ENCODE measurements at regions not wholly inside any gene's neighbourhood (a gene's known extent, or its start where the extent isn't known, plus 50 kb on each side); places are given as distances from the start of the nearest gene placed in this dataset.

DNA sequence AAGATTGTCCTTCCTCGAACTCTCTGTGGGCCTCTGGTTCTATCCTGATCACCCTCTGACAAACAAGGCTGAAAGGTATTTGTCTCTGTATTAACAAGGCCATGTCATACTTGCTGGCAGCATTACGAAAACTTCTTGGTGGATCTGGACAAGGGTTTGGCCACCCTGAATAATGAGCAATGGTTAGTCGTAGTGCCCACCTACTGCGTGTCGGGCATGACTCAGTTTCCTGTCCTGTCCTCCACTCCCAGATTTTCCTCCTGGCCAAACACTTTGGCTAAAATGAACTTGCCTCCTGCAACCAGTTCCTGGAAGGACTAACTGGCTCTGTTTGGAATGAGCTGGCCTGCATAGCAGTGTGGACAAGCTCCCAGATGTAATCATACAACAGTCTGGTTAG lies 198.5 kb upstream of the SMIM21 start:
- H3K9me3 Mint-ChIP-seq: no peaks in the 10 kb centered on the region
- Histone ChIP-seq H3K27ac (no peak overlapping the region), H3K9ac (no peak overlapping the region), H3F3A (ENCODE audit: low read depth) (no peaks in the 10 kb centered on the region), H3K79me2 (ENCODE audit: low read depth) (no peaks in the 10 kb centered on the region), H3K9me3 (ENCODE audit: low read depth) (no peaks in the 10 kb centered on the region), H3K36me3 (no peaks in the 10 kb centered on the region), H2AFZ (replicated peaks) (no peak overlapping the region), H3K4me3 (no peak overlapping the region), H3K4me1 (no peaks in the 10 kb centered on the region), H3K4me2 (no peak overlapping the region), H3K27me3 (no peaks in the 10 kb centered on the region), H4K20me1 (ENCODE audit: low read depth) (no peaks in the 10 kb centered on the region)
- no peaks in the 10 kb centered on the region for H3K36me3 Mint-ChIP-seq
- DNase-seq (ENCODE audit: low spot score): no peak
- H3K4me3 Mint-ChIP-seq: no peak overlapping the region
- H3K4me1 Mint-ChIP-seq: no peaks in the 10 kb centered on the region
- TF ChIP-seq EZH2phosphoT487 (IDR thresholded peaks at IDR 0.05) (no peak), CTCF (IDR thresholded peaks at IDR 0.05) (no peak), EZH2 (IDR thresholded peaks at IDR 0.05) (no peak)
- peaks cover 3% of the 10 kb centered on the region for H3K27me3 Mint-ChIP-seq (ENCODE audit: insufficient read depth, low read depth)
- no peak overlapping the region for H3K27ac Mint-ChIP-seq

DNA sequence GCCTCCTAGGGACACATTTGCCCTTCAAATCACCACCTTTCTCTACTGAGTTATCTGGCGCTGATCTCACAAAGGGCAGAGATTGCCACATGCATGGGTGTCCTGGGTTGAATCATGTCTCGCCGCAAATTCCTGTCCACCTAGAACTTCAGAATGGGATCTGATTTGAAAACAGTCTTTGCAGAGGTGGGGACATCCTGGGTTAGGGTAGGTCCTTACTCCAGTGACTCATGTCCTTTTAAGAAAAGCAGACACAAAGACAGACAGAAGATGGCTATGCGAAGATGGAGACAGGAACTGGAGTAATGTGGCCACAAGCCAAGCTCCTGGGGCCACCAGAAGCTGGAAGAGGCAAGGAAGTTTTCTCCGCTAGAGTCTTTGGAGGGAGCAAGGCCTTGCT lies 197.4 kb upstream of the SMIM21 start:
- no peaks in the 10 kb centered on the region for H3K27me3 ChIP-seq
- H4K20me1 ChIP-seq (ENCODE audit: low read depth): no peaks in the 10 kb centered on the region
- Mint-ChIP-seq H3K36me3 (no peaks in the 10 kb centered on the region), H3K27me3 (ENCODE audit: insufficient read depth, low read depth) (peaks cover 3% of the 10 kb centered on the region), H3K9me3 (peaks cover 2% of the 10 kb centered on the region), H3K4me1 (no peaks in the 10 kb centered on the region), H3K27ac (no peak overlapping the region), H3K4me3 (no peak overlapping the region)
- no peaks in the 10 kb centered on the region for H3K9me3 ChIP-seq (ENCODE audit: low read depth)
- DNase-seq (ENCODE audit: low spot score): no peak
- H3K9ac ChIP-seq: no peak overlapping the region
- H2AFZ ChIP-seq (replicated peaks): no peak overlapping the region
- no peaks in the 10 kb centered on the region for H3K79me2 ChIP-seq (ENCODE audit: low read depth)
- no peak for TF ChIP-seq EZH2 (IDR thresholded peaks at IDR 0.05)
- TF ChIP-seq CTCF (IDR thresholded peaks at IDR 0.05): no peak
- no peak for TF ChIP-seq EZH2phosphoT487 (IDR thresholded peaks at IDR 0.05)
- H3K27ac ChIP-seq: no peak overlapping the region
- no peaks in the 10 kb centered on the region for H3F3A ChIP-seq (ENCODE audit: low read depth)
- H3K36me3 ChIP-seq: no peaks in the 10 kb centered on the region
- no peak overlapping the region for H3K4me3 ChIP-seq
- no peak overlapping the region for H3K4me2 ChIP-seq
- no peaks in the 10 kb centered on the region for H3K4me1 ChIP-seq

DNA sequence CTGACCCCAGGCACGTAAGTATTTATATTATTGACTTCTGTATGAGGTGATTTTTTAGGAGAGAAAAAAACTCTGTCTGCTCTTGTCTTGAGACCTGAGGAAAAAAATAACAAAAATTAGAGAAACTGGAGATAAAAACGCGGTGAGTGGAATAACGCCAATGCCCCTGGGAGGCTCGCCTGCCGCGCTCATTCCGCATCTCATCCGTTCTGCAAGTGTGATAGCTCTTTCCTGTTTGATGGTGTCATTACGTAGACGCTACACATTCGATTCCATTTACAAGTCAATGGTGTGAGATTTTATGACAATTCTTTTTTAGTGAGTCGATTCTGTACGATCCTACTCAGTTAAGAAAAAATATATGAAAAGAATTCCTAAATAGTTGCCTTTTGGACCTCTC lies 194.3 kb upstream of the SMIM21 start:
- H3K27ac Mint-ChIP-seq: no peak overlapping the region
- Histone ChIP-seq H3K4me2 (no peak overlapping the region), H3K4me3 (no peak overlapping the region), H3F3A (ENCODE audit: low read depth) (no peaks in the 10 kb centered on the region), H3K27me3 (no peaks in the 10 kb centered on the region), H3K27ac (no peak overlapping the region), H3K9ac (no peak overlapping the region), H3K79me2 (ENCODE audit: low read depth) (no peaks in the 10 kb centered on the region), H3K9me3 (ENCODE audit: low read depth) (no peaks in the 10 kb centered on the region), H2AFZ (replicated peaks) (no peak overlapping the region), H4K20me1 (ENCODE audit: low read depth) (no peaks in the 10 kb centered on the region), H3K4me1 (no peaks in the 10 kb centered on the region), H3K36me3 (no peaks in the 10 kb centered on the region)
- peaks cover 4% of the 10 kb centered on the region for H3K9me3 Mint-ChIP-seq
- peaks cover 3% of the 10 kb centered on the region for H3K27me3 Mint-ChIP-seq (ENCODE audit: insufficient read depth, low read depth)
- no peaks in the 10 kb centered on the region for H3K36me3 Mint-ChIP-seq
- no peak overlapping the region for H3K4me3 Mint-ChIP-seq
- no peak for TF ChIP-seq EZH2phosphoT487 (IDR thresholded peaks at IDR 0.05)
- TF ChIP-seq EZH2 (IDR thresholded peaks at IDR 0.05): no peak
- TF ChIP-seq CTCF (IDR thresholded peaks at IDR 0.05): no peak
- no peaks in the 10 kb centered on the region for H3K4me1 Mint-ChIP-seq
- DNase-seq (ENCODE audit: low spot score): no peak

GRCh38 chr18:75618146-75618545 lies 190.6 kb upstream of the SMIM21 start:
- H3K4me2 ChIP-seq: no peak overlapping the region
- no peaks in the 10 kb centered on the region for H3K4me1 ChIP-seq
- no peaks in the 10 kb centered on the region for H3K9me3 ChIP-seq (ENCODE audit: low read depth)
- Mint-ChIP-seq H3K9me3 (peaks cover 4% of the 10 kb centered on the region), H3K27me3 (ENCODE audit: insufficient read depth, low read depth) (peaks cover 2% of the 10 kb centered on the region), H3K4me1 (no peaks in the 10 kb centered on the region), H3K27ac (no peak overlapping the region), H3K36me3 (no peaks in the 10 kb centered on the region), H3K4me3 (no peak overlapping the region)
- no peak overlapping the region for H3K27ac ChIP-seq
- no peaks in the 10 kb centered on the region for H3K36me3 ChIP-seq
- no peak overlapping the region for H3K4me3 ChIP-seq
- no peaks in the 10 kb centered on the region for H3F3A ChIP-seq (ENCODE audit: low read depth)
- no peaks in the 10 kb centered on the region for H3K27me3 ChIP-seq
- TF ChIP-seq EZH2phosphoT487 (IDR thresholded peaks at IDR 0.05) (no peak), EZH2 (IDR thresholded peaks at IDR 0.05) (no peak)
- no peak overlapping the region for H3K9ac ChIP-seq
- H2AFZ ChIP-seq (replicated peaks): no peak overlapping the region
- DNase-seq (ENCODE audit: low spot score): no peak
- no peaks in the 10 kb centered on the region for H4K20me1 ChIP-seq (ENCODE audit: low read depth)
- H3K79me2 ChIP-seq (ENCODE audit: low read depth): no peaks in the 10 kb centered on the region
